ENCODE measurements at regions not wholly inside any gene's neighbourhood (a gene's known extent, or its start where the extent isn't known, plus 50 kb on each side); places are given as distances from the start of the nearest gene placed in this dataset.
A peak's percentile ranks its signal among the peaks of the same experiment; 100 is the strongest.

DNA sequence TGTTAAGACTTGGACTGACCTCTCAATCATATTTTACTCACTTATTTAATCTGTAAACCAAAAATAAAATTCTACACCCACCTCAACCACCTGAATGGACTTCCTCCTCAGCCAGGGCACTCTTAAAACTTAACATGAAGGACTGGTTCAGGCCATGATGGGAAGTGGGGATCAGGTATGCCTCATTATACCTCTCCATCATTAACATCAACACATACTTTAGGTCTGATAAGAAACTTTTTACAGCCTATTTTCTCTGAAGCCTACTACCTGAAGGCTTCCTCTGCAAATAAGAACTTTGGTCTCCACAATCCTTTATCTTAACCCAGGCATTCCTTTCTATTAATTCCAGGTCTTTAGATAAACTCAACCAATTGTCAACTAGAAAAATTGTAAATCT, 390.0 kb downstream of the AASDHPPT start:
- FAIRE-seq (no peak), DNase-seq (ENCODE audit: insufficient read length, low spot score) (no peak)

GRCh38 chr11:106468086-106468485, 390.6 kb downstream of the AASDHPPT start:
- no peak for FAIRE-seq
- DNase-seq (ENCODE audit: insufficient read length, low spot score), result no peak
- TF ChIP-seq, protein P1, sequence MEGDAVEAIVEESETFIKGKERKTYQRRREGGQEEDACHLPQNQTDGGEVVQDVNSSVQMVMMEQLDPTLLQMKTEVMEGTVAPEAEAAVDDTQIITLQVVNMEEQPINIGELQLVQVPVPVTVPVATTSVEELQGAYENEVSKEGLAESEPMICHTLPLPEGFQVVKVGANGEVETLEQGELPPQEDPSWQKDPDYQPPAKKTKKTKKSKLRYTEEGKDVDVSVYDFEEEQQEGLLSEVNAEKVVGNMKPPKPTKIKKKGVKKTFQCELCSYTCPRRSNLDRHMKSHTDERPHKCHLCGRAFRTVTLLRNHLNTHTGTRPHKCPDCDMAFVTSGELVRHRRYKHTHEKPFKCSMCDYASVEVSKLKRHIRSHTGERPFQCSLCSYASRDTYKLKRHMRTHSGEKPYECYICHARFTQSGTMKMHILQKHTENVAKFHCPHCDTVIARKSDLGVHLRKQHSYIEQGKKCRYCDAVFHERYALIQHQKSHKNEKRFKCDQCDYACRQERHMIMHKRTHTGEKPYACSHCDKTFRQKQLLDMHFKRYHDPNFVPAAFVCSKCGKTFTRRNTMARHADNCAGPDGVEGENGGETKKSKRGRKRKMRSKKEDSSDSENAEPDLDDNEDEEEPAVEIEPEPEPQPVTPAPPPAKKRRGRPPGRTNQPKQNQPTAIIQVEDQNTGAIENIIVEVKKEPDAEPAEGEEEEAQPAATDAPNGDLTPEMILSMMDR (IDR thresholded peaks at IDR 0.05; ENCODE audit: insufficient read depth, missing control alignments), result no peak

More for the DNA sequence above, 390.0 kb downstream of the AASDHPPT start:
- TF ChIP-seq, protein P1 (IDR thresholded peaks at IDR 0.05; ENCODE audit: insufficient read depth, missing control alignments), result no peak

- FAIRE-seq (no peak), DNase-seq (ENCODE audit: insufficient read length, low spot score) (no peak)
- TF ChIP-seq, protein P1 (IDR thresholded peaks at IDR 0.05; ENCODE audit: insufficient read depth, missing control alignments), result no peak
Observed at GRCh38 chr11:106468531-106468930, 391.1 kb downstream of the AASDHPPT start.

DNA sequence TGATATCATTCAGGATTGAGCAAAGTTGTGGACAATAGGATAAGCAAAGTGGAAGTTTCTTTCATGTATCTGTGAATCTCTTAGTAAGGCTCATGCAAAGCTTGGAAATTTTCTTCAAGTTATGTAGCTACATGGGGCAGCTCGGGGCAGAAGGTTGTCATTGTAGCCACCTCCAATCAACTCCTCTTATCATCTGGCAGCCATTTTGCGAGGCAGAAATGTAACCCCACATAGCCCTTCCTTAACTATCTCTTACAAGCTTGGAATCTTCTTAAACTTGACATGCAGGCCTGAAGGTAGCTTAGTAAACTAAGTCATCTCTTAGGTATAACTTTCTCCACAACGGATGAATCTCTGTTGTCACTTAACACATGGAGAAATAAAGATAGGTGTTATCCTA, 392.8 kb downstream of the AASDHPPT start:
- TF ChIP-seq, protein P1 (IDR thresholded peaks at IDR 0.05; ENCODE audit: insufficient read depth, missing control alignments), result no peak
- DNase-seq (ENCODE audit: insufficient read length, low spot score) (no peak), FAIRE-seq (no peak)

- DNase-seq (ENCODE audit: insufficient read length, low spot score) (no peak), FAIRE-seq (no peak)
- TF ChIP-seq, protein P1 (IDR thresholded peaks at IDR 0.05; ENCODE audit: insufficient read depth, missing control alignments), result no peak
Observed at GRCh38 chr11:106471276-106471675, 393.8 kb downstream of the AASDHPPT start.

DNA sequence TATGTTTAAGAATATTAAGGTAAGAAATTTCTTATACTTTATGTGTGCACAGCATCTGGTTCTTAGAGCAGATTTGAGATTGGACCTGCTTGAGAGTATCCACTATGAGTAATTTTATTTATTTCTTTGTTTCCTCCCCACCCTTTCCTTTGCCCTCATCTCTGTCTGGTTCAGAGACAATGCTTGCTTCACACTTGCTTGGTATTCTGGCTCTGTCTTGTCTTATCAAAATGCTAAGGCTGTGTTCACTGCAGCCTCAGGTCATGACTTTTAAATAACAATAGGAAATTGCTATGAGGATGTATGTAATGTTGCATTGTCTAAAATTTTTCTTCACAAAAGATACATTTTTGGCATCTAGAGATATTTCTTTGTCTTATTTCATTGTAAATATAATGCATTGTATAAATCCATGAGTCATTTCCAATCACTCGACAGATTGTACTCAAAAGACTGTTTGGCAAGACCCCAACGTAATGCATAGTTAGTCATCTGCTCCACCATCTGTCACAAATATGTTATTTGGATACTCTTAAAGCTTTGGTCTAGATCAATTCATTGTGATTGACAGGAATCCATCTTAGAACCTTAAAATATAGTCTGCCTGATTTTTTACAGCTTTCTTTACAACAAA, 395.7 kb downstream of the AASDHPPT start:
- TF ChIP-seq, protein P1 (IDR thresholded peaks at IDR 0.05; ENCODE audit: insufficient read depth, missing control alignments), result no peak
- DNase-seq (ENCODE audit: insufficient read length, low spot score), result no peak
- peak; percentile 64 for FAIRE-seq

GRCh38 chr11:106474274-106474673, 396.8 kb downstream of the AASDHPPT start:
- TF ChIP-seq, protein P1 (IDR thresholded peaks at IDR 0.05; ENCODE audit: insufficient read depth, missing control alignments), result no peak
- DNase-seq (ENCODE audit: insufficient read length, low spot score) (no peak), FAIRE-seq (no peak)
